Transverse colon (tissue), 4 donors: ENCODE measurements at regions not wholly inside any gene's neighbourhood (a gene's known extent, or its start where the extent isn't known, plus 50 kb on each side); places are given as distances from the start of the nearest gene placed in this dataset.

Source experiments
- DNase-seq: peaks from one replicate; pipeline ENCODE4 v3.0.0-alpha.2; 2019
- H3K27ac ChIP-seq, 4 donors: fragments of 200-600 bp; sonication (generic); 2 replicates each; pipeline ENCODE4 v1.5.1; 2016 to 2018; ENCODE audit warnings: inconsistent platforms in 4 of 4
- H3K27me3 ChIP-seq: fragments of 200-600 bp; sonication (generic); 2 replicates; pipeline ENCODE4 v1.5.1; 2017; ENCODE audit warnings: inconsistent platforms
- H3K36me3 ChIP-seq, 4 donors: fragments of 200-600 bp; sonication (generic); 2 replicates each; pipeline ENCODE4 v1.5.1; 2017 to 2019; ENCODE audit warnings: inconsistent platforms in 4 of 4
- H3K4me1 ChIP-seq, 4 donors: fragments of 200-600 bp; sonication (generic); 2 replicates each; pipeline ENCODE4 v1.5.1; 2017 to 2020; ENCODE audit warnings: inconsistent platforms in 4 of 4
- H3K4me3 ChIP-seq, 4 donors: fragments of 200-600 bp; sonication (generic); 1 replicate in 1 of 4; 2 replicates in 3 of 4; pipeline versions ENCODE4 v1.5.1 to v1.6.1; 2017 to 2019; ENCODE audit warnings: inconsistent platforms in 4 of 4
- H3K9me3 ChIP-seq, 2 donors: fragments of 200-600 bp; sonication (generic); 2 replicates each; pipeline ENCODE4 v1.5.1; 2017 to 2019; ENCODE audit warnings: inconsistent platforms in 2 of 2
- CTCF ChIP-seq, 5 experiments: fragments of 200-600 bp in 3 of 5; fragments of 450-650 bp in 2 of 5; sonication (generic) in 3 of 5; IDR thresholded peaks; 1 replicate in 2 of 5; 2 replicates in 3 of 5; pipeline ENCODE4 v1.5.1; 2016 to 2017; ENCODE audit warnings: antibody characterized with exemption in 5 of 5, inconsistent platforms in 3 of 5, mild to moderate bottlenecking in 2 of 5, moderate library complexity in 1 of 5
- EP300 ChIP-seq: sonication (generic); formaldehyde crosslinking; IDR thresholded peaks from one replicate; pipeline ENCODE4 v1.6.1; 2017; ENCODE audit warnings: antibody characterized with exemption, low read depth
- POLR2A ChIP-seq: fragments of 450-650 bp; IDR thresholded peaks from one replicate; pipeline ENCODE4 v1.6.1; 2016; ENCODE audit warnings: antibody characterized with exemption, mild to moderate bottlenecking, moderate library complexity
- POLR2AphosphoS5 ChIP-seq, 3 donors: sonication (generic); formaldehyde crosslinking; IDR thresholded peaks; one replicate each; pipeline ENCODE4 v1.6.1; 2016; ENCODE audit warnings: antibody characterized with exemption in 3 of 3
- WGBS, 2 donors: methylation state at CpG; one replicate each; pipeline ENCODE4 v1.1.5; 2018; ENCODE audit warnings: low coverage in 1 of 2; 5-methylcytosine and 5-hydroxymethylcytosine counted together
- in situ Hi-C, 4 donors: fragments of 200-750 bp; cut with MboI; loops; one replicate each; pipeline versions ENCODE4 v1.15.0 to v1.15.1; 2017; ENCODE audit warnings: low sequenced_read_pairs in 3 of 4, low pct_ligation_motif_present in 1 of 4, low pct_unique_long_range_greater_than_20kb in 1 of 4
- intact Hi-C: fragments of 100-400 bp; cut with DNase I; formaldehyde crosslinking; loops from one replicate; pipeline ENCODE4 v1.15.1; 2023; ENCODE audit warnings: low total_unique reads

GRCh38 chr4:37073226-37073840, 171.2 kb upstream of the NWD2 start:
- Histone ChIP-seq H3K9me3 (no peaks in the 10 kb centered on the region), H3K4me3 (no peak overlapping the region), H3K36me3 (no peaks in the 10 kb centered on the region), H3K27ac (no peak overlapping the region), H3K27me3 (no peaks in the 10 kb centered on the region), H3K4me1 (no peaks in the 10 kb centered on the region)
- WGBS, 2 donors: 87 to 89% methylated on average over 7 to 10 of the region's 10 CpGs
- intact Hi-C loops: no loop called here
- no peak for DNase-seq
- TF ChIP-seq POLR2AphosphoS5 (IDR thresholded peaks at IDR 0.05): no peak
- TF ChIP-seq POLR2A: no peak
- TF ChIP-seq EP300: no peak
- TF ChIP-seq CTCF (IDR thresholded peaks at IDR 0.05): no peak
- in situ Hi-C loops: no loop called here

GRCh38 chr4:37082912-37083311, 161.6 kb upstream of the NWD2 start:
- 84 to 93% methylated on average over 2 of the region's 2 CpGs for WGBS, 2 donors
- H3K4me3 ChIP-seq: no peak overlapping the region
- H3K36me3 ChIP-seq: no peaks in the 10 kb centered on the region
- intact Hi-C loops: no loop called here
- no peak overlapping the region for H3K27ac ChIP-seq
- no peaks in the 10 kb centered on the region for H3K4me1 ChIP-seq
- TF ChIP-seq CTCF (IDR thresholded peaks at IDR 0.05): no peak
- no peak for TF ChIP-seq POLR2A
- peaks cover 0 to 5% of the 10 kb centered on the region in 2 donors for H3K9me3 ChIP-seq
- in situ Hi-C loops: no loop called here
- DNase-seq: no peak
- no peaks in the 10 kb centered on the region for H3K27me3 ChIP-seq

- no peaks in the 10 kb centered on the region for H3K27me3 ChIP-seq
- intact Hi-C loops (no loop called here), in situ Hi-C loops (no loop called here)
- WGBS, 2 donors: 71% methylated on average over 1 of the region's 1 CpG; no CpG with 5 or more reads in 1 of the 2 donors
- H3K36me3 ChIP-seq: no peaks in the 10 kb centered on the region
- H3K4me1 ChIP-seq: peaks cover 0 to 5% (median 0%) of the 10 kb centered on the region in 4 donors
- H3K9me3 ChIP-seq: no peaks in the 10 kb centered on the region
- no peak overlapping the region for H3K27ac ChIP-seq
- DNase-seq: no peak
- TF ChIP-seq CTCF (IDR thresholded peaks at IDR 0.05) (no peak), POLR2AphosphoS5 (IDR thresholded peaks at IDR 0.05) (no peak), EP300 (no peak)
- no peak overlapping the region for H3K4me3 ChIP-seq
These were observed 148.6 kb upstream of the NWD2 start for GRCh38 chr4:37095925-37096324.

- intact Hi-C loops (no loop called here), in situ Hi-C loops (no loop called here)
- Histone ChIP-seq H3K4me1 (no peaks in the 10 kb centered on the region), H3K9me3 (no peaks in the 10 kb centered on the region), H3K4me3 (no peak overlapping the region), H3K27me3 (no peaks in the 10 kb centered on the region), H3K27ac (no peak overlapping the region), H3K36me3 (no peaks in the 10 kb centered on the region)
- DNase-seq: no peak
- 69 to 95% methylated on average over 3 of the region's 3 CpGs for WGBS, 2 donors
- TF ChIP-seq POLR2AphosphoS5 (IDR thresholded peaks at IDR 0.05) (no peak), EP300 (no peak), CTCF (IDR thresholded peaks at IDR 0.05) (no peak), POLR2A (no peak)
These were observed 143.4 kb upstream of the NWD2 start for GRCh38 chr4:37101182-37101581.
